ENCODE measurements at regions not wholly inside any gene's neighbourhood (a gene's known extent, or its start where the extent isn't known, plus 50 kb on each side); places are given as distances from the start of the nearest gene placed in this dataset.

DNA sequence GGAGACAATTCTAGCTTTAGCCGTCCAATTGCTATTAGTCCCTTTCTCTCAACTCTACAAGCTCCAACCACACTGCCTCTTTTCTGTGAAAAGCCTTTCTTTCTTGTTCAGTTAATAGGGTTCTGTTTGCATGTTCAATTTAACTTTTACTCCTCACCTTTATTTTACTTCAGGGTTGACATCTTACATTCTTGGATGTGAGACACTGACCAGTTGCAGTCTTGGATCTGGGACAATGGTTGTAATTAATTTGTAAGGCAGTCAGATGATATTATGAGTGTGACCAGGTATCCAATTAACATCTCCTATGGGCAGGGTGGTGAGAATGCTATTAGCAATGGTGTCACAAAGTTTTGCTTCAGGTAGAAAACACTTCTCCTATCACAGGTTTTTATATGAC is 774.5 kb downstream of the TLR4 start:
- CTCF ChIA-PET, result no interaction called here
- Histone ChIP-seq H3K4me3 (ENCODE audit: low read depth, low read length) (no peak overlapping the region), H3K27ac (ENCODE audit: low read depth, low read length) (no peak overlapping the region), H3K27me3 (ENCODE audit: control insufficient read depth, insufficient read depth, low read length) (no peaks in the 10 kb centered on the region), H3K9me3 (ENCODE audit: control insufficient read depth, insufficient read depth, low read length) (peaks cover 8% of the 10 kb centered on the region; the same call in 1 of the 2 replicates)
- no peak for DNase-seq (ENCODE audit: low read depth, low spot score)
- POLR2A ChIA-PET, result no interaction called here
- TF ChIP-seq, protein P1, sequence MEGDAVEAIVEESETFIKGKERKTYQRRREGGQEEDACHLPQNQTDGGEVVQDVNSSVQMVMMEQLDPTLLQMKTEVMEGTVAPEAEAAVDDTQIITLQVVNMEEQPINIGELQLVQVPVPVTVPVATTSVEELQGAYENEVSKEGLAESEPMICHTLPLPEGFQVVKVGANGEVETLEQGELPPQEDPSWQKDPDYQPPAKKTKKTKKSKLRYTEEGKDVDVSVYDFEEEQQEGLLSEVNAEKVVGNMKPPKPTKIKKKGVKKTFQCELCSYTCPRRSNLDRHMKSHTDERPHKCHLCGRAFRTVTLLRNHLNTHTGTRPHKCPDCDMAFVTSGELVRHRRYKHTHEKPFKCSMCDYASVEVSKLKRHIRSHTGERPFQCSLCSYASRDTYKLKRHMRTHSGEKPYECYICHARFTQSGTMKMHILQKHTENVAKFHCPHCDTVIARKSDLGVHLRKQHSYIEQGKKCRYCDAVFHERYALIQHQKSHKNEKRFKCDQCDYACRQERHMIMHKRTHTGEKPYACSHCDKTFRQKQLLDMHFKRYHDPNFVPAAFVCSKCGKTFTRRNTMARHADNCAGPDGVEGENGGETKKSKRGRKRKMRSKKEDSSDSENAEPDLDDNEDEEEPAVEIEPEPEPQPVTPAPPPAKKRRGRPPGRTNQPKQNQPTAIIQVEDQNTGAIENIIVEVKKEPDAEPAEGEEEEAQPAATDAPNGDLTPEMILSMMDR (IDR thresholded peaks at IDR 0.05; ENCODE audit: low read depth, low read length), result no peak

DNA sequence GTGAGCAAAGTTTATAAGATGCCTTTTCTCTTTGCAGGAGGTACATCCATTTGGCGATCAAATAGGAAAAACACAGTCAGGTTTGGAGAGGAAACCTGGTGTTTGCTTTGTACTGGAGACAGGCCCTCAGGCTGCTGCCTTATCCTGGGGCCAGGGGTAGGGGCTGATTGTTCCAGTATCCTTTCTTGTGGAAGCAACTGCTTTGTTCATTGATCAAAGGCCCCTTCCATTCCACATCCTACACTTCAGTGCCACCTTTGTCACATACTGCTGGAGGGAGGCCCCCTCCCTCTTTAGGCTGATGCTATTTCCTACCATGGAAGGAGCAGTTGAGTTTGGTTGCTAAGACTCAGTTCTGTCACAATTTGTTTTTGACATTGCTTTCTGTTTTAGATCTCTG is 778.1 kb downstream of the TLR4 start:
- no peak overlapping the region for H3K4me3 ChIP-seq (ENCODE audit: low read depth, low read length)
- peaks cover 3% of the 10 kb centered on the region for H3K9me3 ChIP-seq (ENCODE audit: control insufficient read depth, insufficient read depth, low read length)
- TF ChIP-seq, protein P1 (IDR thresholded peaks at IDR 0.05; ENCODE audit: low read depth, low read length), result no peak
- DNase-seq (ENCODE audit: low read depth, low spot score), result no peak
- H3K27ac ChIP-seq (ENCODE audit: low read depth, low read length), result no peak overlapping the region
- ChIA-PET CTCF (no interaction called here), POLR2A (no interaction called here)
- no peaks in the 10 kb centered on the region for H3K27me3 ChIP-seq (ENCODE audit: control insufficient read depth, insufficient read depth, low read length)

DNA sequence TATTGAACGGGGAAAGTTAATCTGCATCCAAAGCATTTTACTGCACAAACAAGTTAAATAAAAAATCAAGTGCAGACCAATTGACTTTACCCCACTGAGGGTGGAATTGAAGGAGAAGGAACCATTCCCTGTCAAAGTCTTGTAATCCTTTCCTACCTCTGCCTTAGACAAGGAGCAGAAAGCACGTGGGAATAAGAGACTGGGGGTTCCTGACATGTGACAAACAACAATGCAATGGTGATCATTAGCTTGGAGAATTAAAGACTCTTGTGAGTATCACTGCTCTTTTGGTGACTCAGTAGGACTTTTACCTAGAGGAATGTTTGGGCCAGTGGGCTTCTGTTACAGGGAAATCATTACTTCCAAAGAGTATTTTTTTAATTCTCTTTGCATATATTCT is 779.5 kb downstream of the TLR4 start:
- no peak for DNase-seq (ENCODE audit: low read depth, low spot score)
- Histone ChIP-seq H3K4me3 (ENCODE audit: low read depth, low read length) (no peak overlapping the region), H3K9me3 (ENCODE audit: control insufficient read depth, insufficient read depth, low read length) (peaks cover 3% of the 10 kb centered on the region), H3K27ac (ENCODE audit: low read depth, low read length) (no peak overlapping the region), H3K27me3 (ENCODE audit: control insufficient read depth, insufficient read depth, low read length) (no peaks in the 10 kb centered on the region)
- POLR2A ChIA-PET, result no interaction called here
- CTCF ChIA-PET, result no interaction called here
- TF ChIP-seq, protein P1 (IDR thresholded peaks at IDR 0.05; ENCODE audit: low read depth, low read length), result no peak

DNA sequence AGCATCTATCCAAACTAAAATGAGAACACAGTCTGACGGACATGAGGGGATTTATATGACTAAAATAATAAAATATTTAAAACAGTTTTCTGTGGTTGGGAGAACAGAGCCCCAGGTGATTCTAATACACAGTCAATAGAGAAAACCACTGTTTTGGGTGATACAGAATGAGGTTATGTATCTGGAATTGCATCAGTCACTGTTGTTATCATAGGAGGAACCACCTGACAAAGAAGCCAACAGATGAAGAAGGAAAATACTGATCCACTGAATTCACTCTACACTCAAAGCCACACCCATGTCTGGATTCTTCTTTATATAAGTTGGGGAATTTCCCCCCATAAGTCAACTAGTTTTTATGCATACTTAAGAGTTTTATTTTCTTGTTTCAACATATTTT is 799.0 kb downstream of the TLR4 start:
- Histone ChIP-seq H3K27ac (ENCODE audit: low read depth, low read length) (no peak overlapping the region), H3K9me3 (ENCODE audit: control insufficient read depth, insufficient read depth, low read length) (peaks cover 9% of the 10 kb centered on the region), H3K4me3 (ENCODE audit: low read depth, low read length) (no peak overlapping the region), H3K27me3 (ENCODE audit: control insufficient read depth, insufficient read depth, low read length) (no peaks in the 10 kb centered on the region)
- no peak for DNase-seq (ENCODE audit: low read depth, low spot score)
- TF ChIP-seq, protein P1 (IDR thresholded peaks at IDR 0.05; ENCODE audit: low read depth, low read length), result no peak
- ChIA-PET CTCF (interaction anchor here (0.6 kb wide), 1 partner anchor 10 kb away, joined by 3 read pairs; no protein-coding TSS in a partner anchor), POLR2A (no interaction called here)

DNA sequence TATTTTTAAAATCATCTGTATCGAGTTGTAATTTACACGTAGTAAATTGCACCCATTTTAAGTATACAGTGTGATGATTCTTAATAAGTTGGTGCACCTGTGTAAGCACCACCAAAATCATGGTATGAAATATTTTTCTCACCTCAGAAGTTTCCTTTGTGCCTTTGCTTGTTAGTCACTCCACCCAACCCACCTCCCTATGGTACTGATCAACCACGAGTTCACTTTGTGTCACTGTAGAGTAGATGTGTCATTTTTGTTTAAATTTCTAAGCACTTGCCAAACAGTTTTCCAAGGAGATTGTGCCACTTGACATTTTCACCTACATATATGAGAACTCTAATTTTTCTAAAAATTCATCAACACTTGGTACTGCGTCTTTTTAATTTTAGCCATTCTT is 806.5 kb downstream of the TLR4 start:
- H3K27ac ChIP-seq (ENCODE audit: low read depth, low read length), result no peak overlapping the region
- no peak overlapping the region for H3K4me3 ChIP-seq (ENCODE audit: low read depth, low read length)
- POLR2A ChIA-PET, result no interaction called here
- H3K9me3 ChIP-seq (ENCODE audit: control insufficient read depth, insufficient read depth, low read length), result peaks cover 10% of the 10 kb centered on the region
- DNase-seq (ENCODE audit: low read depth, low spot score), result no peak
- TF ChIP-seq, protein P1 (IDR thresholded peaks at IDR 0.05; ENCODE audit: low read depth, low read length), result no peak
- CTCF ChIA-PET, result no interaction called here
- no peaks in the 10 kb centered on the region for H3K27me3 ChIP-seq (ENCODE audit: control insufficient read depth, insufficient read depth, low read length)
